ENCODE measurements at regions not wholly inside any gene's neighbourhood (a gene's known extent, or its start where the extent isn't known, plus 50 kb on each side); places are given as distances from the start of the nearest gene placed in this dataset.

DNA sequence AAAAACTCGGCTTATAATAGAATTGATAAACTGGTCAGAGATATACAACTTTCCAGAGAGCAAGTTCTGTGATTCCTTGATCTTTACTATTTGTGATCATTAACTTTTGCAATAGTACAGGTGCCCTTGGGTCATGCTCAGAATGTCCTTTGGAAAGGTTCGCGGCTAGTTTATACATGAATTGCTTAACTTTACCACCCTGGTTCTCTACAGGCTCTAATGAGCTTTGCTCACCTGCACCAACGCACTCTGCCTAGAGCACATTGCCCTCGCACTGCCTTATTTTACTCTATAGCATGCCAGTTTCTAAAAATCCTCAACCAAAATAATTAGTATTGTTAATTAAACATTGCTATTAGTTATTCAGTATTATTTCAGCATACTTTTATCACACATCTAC, 931.2 kb upstream of the KCND2 start:
- TF ChIP-seq, protein P1, sequence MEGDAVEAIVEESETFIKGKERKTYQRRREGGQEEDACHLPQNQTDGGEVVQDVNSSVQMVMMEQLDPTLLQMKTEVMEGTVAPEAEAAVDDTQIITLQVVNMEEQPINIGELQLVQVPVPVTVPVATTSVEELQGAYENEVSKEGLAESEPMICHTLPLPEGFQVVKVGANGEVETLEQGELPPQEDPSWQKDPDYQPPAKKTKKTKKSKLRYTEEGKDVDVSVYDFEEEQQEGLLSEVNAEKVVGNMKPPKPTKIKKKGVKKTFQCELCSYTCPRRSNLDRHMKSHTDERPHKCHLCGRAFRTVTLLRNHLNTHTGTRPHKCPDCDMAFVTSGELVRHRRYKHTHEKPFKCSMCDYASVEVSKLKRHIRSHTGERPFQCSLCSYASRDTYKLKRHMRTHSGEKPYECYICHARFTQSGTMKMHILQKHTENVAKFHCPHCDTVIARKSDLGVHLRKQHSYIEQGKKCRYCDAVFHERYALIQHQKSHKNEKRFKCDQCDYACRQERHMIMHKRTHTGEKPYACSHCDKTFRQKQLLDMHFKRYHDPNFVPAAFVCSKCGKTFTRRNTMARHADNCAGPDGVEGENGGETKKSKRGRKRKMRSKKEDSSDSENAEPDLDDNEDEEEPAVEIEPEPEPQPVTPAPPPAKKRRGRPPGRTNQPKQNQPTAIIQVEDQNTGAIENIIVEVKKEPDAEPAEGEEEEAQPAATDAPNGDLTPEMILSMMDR (IDR thresholded peaks at IDR 0.05), result no peak
- no peak for TF ChIP-seq ZFX (IDR thresholded peaks at IDR 0.05; ENCODE audit: borderline replicate concordance)
- H3K27ac ChIP-seq, result no peak overlapping the region

DNA sequence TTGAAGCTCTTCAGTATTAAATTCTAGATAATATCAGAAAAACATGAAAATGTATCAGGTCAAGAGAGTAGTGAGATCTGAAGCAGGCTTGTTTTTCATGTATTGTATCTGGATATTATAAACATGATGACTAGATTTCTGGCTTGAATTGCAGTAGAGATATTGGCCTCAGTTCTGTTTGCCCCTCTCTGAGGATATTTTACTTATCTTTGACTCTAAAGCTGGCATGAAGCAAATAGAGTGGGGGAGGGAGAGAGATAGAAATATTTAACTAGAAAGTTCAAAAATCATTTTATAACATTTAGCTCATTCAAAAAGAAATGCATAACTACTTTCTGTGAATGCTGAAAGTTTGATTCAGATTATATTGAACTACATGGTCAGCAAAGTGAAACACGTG, 929.7 kb upstream of the KCND2 start:
- H3K27ac ChIP-seq, result no peak overlapping the region
- no peak for TF ChIP-seq ZFX (IDR thresholded peaks at IDR 0.05; ENCODE audit: borderline replicate concordance)
- TF ChIP-seq, protein P1 (IDR thresholded peaks at IDR 0.05), result no peak

DNA sequence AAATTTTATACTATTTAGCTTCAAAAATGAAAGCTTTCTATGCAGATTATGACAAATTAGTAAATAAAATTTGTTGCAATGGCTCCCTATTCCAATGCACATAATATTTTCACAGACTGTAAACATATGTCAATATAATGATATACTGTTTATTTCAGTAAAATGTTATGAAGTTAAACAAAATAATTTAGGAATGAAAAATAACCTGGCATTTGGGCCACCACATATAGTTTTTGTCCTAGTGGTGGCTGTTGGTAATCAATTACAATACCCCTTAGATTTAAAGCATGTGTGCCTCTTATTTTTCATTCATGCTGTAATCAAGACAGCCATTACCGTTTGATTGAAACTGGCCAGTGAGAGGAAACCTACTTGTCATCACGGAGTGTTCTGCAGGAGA, 928.5 kb upstream of the KCND2 start:
- no peak overlapping the region for H3K27ac ChIP-seq
- TF ChIP-seq, protein P1 (IDR thresholded peaks at IDR 0.05), result no peak
- TF ChIP-seq ZFX (IDR thresholded peaks at IDR 0.05; ENCODE audit: borderline replicate concordance), result no peak

DNA sequence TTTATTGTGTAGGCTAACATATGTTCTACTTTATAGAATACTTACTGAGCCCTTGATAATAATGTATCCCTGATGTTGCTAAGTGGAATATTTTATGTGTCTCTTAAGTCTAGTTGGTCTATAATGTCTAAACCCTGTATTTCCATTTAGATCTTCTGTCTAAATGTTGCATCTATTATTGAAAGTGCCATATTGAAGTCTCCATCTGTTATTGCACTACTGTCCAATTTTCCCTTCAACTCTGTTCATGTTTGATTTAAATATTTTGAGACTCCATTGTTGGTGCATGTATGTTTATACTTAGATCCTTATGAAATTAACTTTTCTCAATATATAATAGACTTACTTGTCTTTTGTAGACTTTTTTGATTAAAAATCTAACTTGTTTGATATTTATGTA, 924.5 kb upstream of the KCND2 start:
- TF ChIP-seq, protein P1 (IDR thresholded peaks at IDR 0.05), result no peak
- no peak for TF ChIP-seq ZFX (IDR thresholded peaks at IDR 0.05; ENCODE audit: borderline replicate concordance)
- no peak overlapping the region for H3K27ac ChIP-seq

DNA sequence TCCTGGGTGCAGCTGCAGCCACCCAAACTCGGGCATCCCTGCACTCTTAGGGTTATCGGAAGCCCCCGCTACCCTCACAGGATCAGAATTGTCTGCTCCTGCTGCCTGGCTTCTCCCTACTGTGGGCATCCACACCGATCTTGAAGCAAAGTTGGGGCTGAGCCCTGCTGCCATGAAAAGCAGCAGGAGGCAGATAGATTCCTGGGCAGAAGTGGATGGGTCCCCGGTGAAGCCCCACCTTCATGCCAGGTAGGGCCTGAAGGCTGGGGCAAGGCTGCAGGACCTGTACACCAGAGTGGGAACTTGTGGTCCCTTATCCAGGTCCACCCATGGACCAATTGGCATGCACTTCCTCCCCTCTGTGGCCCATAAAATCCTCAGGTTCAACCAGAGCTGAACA, 922.6 kb upstream of the KCND2 start:
- H3K27ac ChIP-seq, result no peak overlapping the region
- TF ChIP-seq, protein P1 (IDR thresholded peaks at IDR 0.05), result no peak
- TF ChIP-seq ZFX (IDR thresholded peaks at IDR 0.05; ENCODE audit: borderline replicate concordance), result no peak

DNA sequence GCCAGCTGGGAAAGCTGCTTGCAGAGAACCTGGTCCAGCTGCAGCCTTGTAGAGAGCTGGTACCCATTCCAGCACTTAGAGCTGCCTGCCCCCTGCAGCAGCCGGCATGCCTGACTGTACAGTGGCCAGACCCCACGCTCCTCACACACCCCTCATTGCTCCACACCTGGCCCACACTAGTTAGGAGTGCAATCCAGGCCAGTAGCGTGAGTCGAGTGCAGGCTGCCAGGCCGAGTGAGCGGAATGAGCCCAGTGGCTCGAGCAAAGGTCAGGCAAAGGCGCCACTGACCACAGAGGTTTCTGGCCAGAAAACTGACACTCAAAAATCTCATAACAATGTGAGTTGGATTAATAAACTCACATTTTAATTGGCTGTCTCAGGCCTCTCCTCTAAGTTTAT, 921.7 kb upstream of the KCND2 start:
- H3K27ac ChIP-seq, result no peak overlapping the region
- TF ChIP-seq, protein P1 (IDR thresholded peaks at IDR 0.05), result no peak
- no peak for TF ChIP-seq ZFX (IDR thresholded peaks at IDR 0.05; ENCODE audit: borderline replicate concordance)

DNA sequence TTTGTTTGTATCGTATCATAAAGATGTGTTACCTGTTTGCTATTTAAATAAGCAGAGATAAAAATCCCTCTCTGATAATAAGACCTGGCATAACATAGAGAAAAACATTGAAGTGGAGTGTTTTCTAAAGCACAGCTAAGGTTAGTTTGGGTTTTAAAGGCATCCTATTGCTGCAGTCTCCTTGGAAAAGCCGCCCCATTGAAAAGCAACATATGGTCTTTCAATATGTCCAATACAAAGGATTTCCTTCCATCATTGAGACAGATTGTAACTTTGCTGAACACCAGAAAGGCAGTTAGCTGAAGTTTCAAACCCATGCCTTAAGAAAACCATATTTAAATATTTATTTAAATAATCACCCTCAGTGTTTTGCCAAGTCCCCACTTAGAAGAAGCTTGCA, 898.5 kb upstream of the KCND2 start:
- TF ChIP-seq, protein P1 (IDR thresholded peaks at IDR 0.05), result no peak
- no peak for TF ChIP-seq ZFX (IDR thresholded peaks at IDR 0.05; ENCODE audit: borderline replicate concordance)

More for the DNA sequence above, 898.5 kb upstream of the KCND2 start:
- no peak overlapping the region for H3K27ac ChIP-seq

Data from 22Rv1 (cell line).